Bronchial epithelial cell (primary cell): ENCODE measurements at regions not wholly inside any gene's neighbourhood (a gene's known extent, or its start where the extent isn't known, plus 50 kb on each side); places are given as distances from the start of the nearest gene placed in this dataset.

Experiments
- DNase-seq: peaks from one replicate; pipeline ENCODE4 v3.0.0-alpha.2; 2010; ENCODE audit warnings: low read depth
- FAIRE-seq: peaks from 2 replicates; lab custom pipeline; 2011; peaks lifted over from hg19 to GRCh38; lab: Jason Lieb, UNC
- H3K27me3 ChIP-seq: 2 replicates; pipeline ENCODE4 v1.5.1; 2011; ENCODE audit warnings: low read length; ENCODE audit not compliant: control insufficient read depth, insufficient read depth
- H3K36me3 ChIP-seq: 2 replicates; pipeline ENCODE4 v1.5.1; 2011; ENCODE audit warnings: low read length; ENCODE audit not compliant: control insufficient read depth, insufficient read depth
- H3K4me3 ChIP-seq: 2 replicates; pipeline ENCODE4 v1.5.1; 2011; ENCODE audit warnings: mild to moderate bottlenecking, low read depth, low read length, control low read depth
- CTCF ChIP-seq: IDR thresholded peaks from 2 replicates; pipeline ENCODE4 v1.5.1; 2011; ENCODE audit warnings: mild to moderate bottlenecking, moderate library complexity, low read length, control low read depth, inconsistent platforms; ENCODE audit not compliant: insufficient read depth, severe bottlenecking

- no peak for TF ChIP-seq CTCF
- Histone ChIP-seq H3K36me3 (no peaks in the 10 kb centered on the region), H3K27me3 (no peaks in the 10 kb centered on the region), H3K4me3 (no peak overlapping the region)
- DNase-seq = no peak
- FAIRE-seq = no peak
Observed at GRCh38 chr14:31963587-31963986, 113.5 kb upstream of the ARHGAP5 start.

- TF ChIP-seq CTCF = no peak
- DNase-seq = no peak
- no peaks in the 10 kb centered on the region for H3K36me3 ChIP-seq
- H3K27me3 ChIP-seq = no peaks in the 10 kb centered on the region
- H3K4me3 ChIP-seq = no peak overlapping the region
- no peak for FAIRE-seq
Observed at GRCh38 chr14:31964490-31964889, 112.6 kb upstream of the ARHGAP5 start.

- Histone ChIP-seq H3K4me3 (no peak overlapping the region), H3K36me3 (no peaks in the 10 kb centered on the region), H3K27me3 (no peaks in the 10 kb centered on the region)
- DNase-seq = no peak
- no peak for TF ChIP-seq CTCF
- FAIRE-seq = no peak
Observed at GRCh38 chr14:31965071-31965734, 111.9 kb upstream of the ARHGAP5 start.

DNA sequence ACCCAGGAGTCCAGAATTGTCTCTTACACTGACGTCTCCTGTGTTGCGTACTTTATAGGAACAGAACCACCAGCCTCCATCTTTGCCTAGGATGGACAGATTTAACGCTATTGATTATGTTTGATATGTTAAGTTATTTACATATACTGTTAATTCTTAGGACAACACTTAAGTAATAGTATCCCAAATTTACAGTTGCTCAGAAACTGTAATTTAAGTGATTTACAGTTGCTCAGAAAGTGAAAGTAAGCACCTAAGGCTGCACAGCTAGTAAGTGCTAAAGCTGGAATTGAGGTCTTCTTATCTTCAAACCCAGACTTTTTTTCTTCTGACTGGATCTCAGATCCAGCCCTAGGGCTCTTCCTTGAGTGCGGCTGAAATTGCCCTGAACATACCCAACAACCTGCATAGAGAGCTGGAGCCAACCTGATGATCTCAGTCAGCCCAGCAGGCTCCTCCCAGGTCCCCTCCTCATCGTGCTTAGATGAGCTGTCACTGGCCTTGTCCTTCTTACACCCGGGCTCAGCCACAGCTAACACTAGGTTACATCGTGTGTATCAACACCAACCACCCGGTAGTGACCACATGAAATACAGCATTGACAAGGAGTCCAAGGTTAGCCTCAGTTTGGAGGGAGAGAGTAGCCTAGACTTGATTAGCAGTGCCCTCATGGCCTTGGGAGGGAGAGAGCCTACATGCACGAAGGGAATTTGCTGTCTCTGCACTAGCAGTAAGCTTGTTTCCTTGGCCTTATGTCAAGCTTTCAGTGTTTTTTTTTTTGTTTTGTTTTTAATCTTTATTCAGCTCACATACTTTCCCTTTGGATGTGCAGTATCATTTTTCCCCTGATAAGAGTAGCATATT lies 111.1 kb upstream of the ARHGAP5 start:
- H3K27me3 ChIP-seq = no peaks in the 10 kb centered on the region
- FAIRE-seq (no peak), DNase-seq (peak; percentile 34)
- no peak for TF ChIP-seq CTCF
- H3K4me3 ChIP-seq = no peak overlapping the region
- H3K36me3 ChIP-seq = no peaks in the 10 kb centered on the region

- Histone ChIP-seq H3K36me3 (no peaks in the 10 kb centered on the region), H3K4me3 (no peak overlapping the region), H3K27me3 (no peaks in the 10 kb centered on the region)
- no peak for TF ChIP-seq CTCF
- DNase-seq (no peak), FAIRE-seq (no peak)
Observed at GRCh38 chr14:31966896-31967668, 110.0 kb upstream of the ARHGAP5 start.
